ENCODE measurements at regions not wholly inside any gene's neighbourhood (a gene's known extent, or its start where the extent isn't known, plus 50 kb on each side); places are given as distances from the start of the nearest gene placed in this dataset.

DNA sequence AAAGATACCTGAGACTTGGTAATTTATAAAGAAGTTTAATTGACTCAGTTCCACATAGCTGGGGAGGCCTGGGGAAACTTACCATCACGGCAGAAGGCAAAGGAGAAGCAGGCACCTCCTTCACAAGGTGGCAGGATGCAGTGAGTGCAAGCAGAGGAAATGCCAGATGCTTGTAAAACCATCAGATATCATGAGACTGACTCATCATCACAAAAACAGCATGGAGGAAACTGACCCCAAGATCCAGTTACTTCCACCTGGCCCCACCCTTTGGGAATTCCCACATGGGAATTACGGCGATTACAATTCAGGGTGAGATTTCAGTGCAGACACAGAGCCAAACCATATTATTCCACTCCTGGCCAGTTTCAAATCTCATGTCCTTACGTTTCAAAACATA, 514.7 kb upstream of the SPANXN1 start:
- TF ChIP-seq, protein P1, sequence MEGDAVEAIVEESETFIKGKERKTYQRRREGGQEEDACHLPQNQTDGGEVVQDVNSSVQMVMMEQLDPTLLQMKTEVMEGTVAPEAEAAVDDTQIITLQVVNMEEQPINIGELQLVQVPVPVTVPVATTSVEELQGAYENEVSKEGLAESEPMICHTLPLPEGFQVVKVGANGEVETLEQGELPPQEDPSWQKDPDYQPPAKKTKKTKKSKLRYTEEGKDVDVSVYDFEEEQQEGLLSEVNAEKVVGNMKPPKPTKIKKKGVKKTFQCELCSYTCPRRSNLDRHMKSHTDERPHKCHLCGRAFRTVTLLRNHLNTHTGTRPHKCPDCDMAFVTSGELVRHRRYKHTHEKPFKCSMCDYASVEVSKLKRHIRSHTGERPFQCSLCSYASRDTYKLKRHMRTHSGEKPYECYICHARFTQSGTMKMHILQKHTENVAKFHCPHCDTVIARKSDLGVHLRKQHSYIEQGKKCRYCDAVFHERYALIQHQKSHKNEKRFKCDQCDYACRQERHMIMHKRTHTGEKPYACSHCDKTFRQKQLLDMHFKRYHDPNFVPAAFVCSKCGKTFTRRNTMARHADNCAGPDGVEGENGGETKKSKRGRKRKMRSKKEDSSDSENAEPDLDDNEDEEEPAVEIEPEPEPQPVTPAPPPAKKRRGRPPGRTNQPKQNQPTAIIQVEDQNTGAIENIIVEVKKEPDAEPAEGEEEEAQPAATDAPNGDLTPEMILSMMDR (IDR thresholded peaks at IDR 0.05) = no peak
- TF ChIP-seq EP300 (IDR thresholded peaks at IDR 0.05) = no peak
- no peak for TF ChIP-seq POLR2AphosphoS5 (IDR thresholded peaks at IDR 0.05)
- no peak for TF ChIP-seq POLR2A (IDR thresholded peaks at IDR 0.05)

All from upper lobe of left lung (tissue), 4 donors.